Left cardiac atrium (tissue), 4 donors: ENCODE measurements at regions not wholly inside any gene's neighbourhood (a gene's known extent, or its start where the extent isn't known, plus 50 kb on each side); places are given as distances from the start of the nearest gene placed in this dataset.

Source experiments
- ATAC-seq, 2 donors: fragments of 200-7000 bp; cut with Tn5 transposase; one replicate each; pipeline ENCODE4 v1.9.1; 2020; ENCODE audit warnings: mild to moderate bottlenecking in 2 of 2, moderate library complexity in 2 of 2
- DNase-seq: peaks from one replicate; pipeline ENCODE4 v3.0.0-alpha.2; 2020
- intact Hi-C, 2 donors: fragments of 100-400 bp; cut with DNase I; formaldehyde crosslinking; loops; one replicate each; pipeline versions ENCODE4 v1.14.1 to v1.15.1; 2022 to 2023
- donor health status: DM: no; HTN: yes; CAD: no.
- donor health status: DM: no; HTN: yes; CAD: no; lungs with severe emphysema.
- donor health status: DM: yes; HTN: yes; CAD: no.
- donor health status: Dilated cardiomyopathy.

- intact Hi-C loops, result no loop called here
- no peak for ATAC-seq
- DNase-seq, result no peak
Measured at GRCh38 chr15:88741046-88741445, 62.2 kb upstream of the ACAN start.

GRCh38 chr15:88741671-88742070 lies 61.6 kb upstream of the ACAN start:
- ATAC-seq (no peak), DNase-seq (no peak)
- intact Hi-C loops, result no loop called here

GRCh38 chr15:88742161-88742560 lies 61.1 kb upstream of the ACAN start:
- DNase-seq (no peak), ATAC-seq (no peak)
- intact Hi-C loops, result no loop called here

GRCh38 chr15:88744548-88745020 lies 58.7 kb upstream of the ACAN start:
- ATAC-seq (no peak), DNase-seq (no peak)
- intact Hi-C loops, result no loop called here

- no peak for ATAC-seq
- intact Hi-C loops, result no loop called here
- DNase-seq, result no peak
Measured at GRCh38 chr15:88745065-88745464, 58.2 kb upstream of the ACAN start.

- ATAC-seq (no peak), DNase-seq (no peak)
- intact Hi-C loops, result no loop called here
Measured at GRCh38 chr15:88745696-88746095, 57.5 kb upstream of the ACAN start.

- intact Hi-C loops, result no loop called here
- no peak for DNase-seq
- no peak for ATAC-seq
Measured at GRCh38 chr15:88746451-88746850, 56.8 kb upstream of the ACAN start.

GRCh38 chr15:88747111-88747510 lies 56.1 kb upstream of the ACAN start:
- no peak for ATAC-seq

GRCh38 chr15:88747631-88748030 lies 55.6 kb upstream of the ACAN start:
- no peak for ATAC-seq
- intact Hi-C loops, result no loop called here
- DNase-seq, result no peak

More at GRCh38 chr15:88747111-88747510, 56.1 kb upstream of the ACAN start:
- intact Hi-C loops, result no loop called here
- DNase-seq, result no peak

GRCh38 chr15:88748081-88748480 lies 55.2 kb upstream of the ACAN start:
- DNase-seq (no peak), ATAC-seq (no peak)
- intact Hi-C loops, result no loop called here

GRCh38 chr15:88748651-88749050 lies 54.6 kb upstream of the ACAN start:
- intact Hi-C loops, result no loop called here
- no peak for ATAC-seq
- no peak for DNase-seq

GRCh38 chr15:88749699-88750098 lies 53.5 kb upstream of the ACAN start:
- ATAC-seq (no peak), DNase-seq (no peak)
- intact Hi-C loops, result no loop called here

- DNase-seq, result no peak
- no peak for ATAC-seq
- intact Hi-C loops, result no loop called here
Measured at GRCh38 chr15:88752501-88752900, 50.7 kb upstream of the ACAN start.

GRCh38 chr15:88752951-88753350 lies 50.3 kb upstream of the ACAN start:
- DNase-seq (no peak), ATAC-seq (no peak)
- intact Hi-C loops, result no loop called here
